Aorta (tissue), 5 donors: ENCODE measurements at regions not wholly inside any gene's neighbourhood (a gene's known extent, or its start where the extent isn't known, plus 50 kb on each side); places are given as distances from the start of the nearest gene placed in this dataset.

Source experiments
- ATAC-seq: fragments of 200-7000 bp; cut with Tn5 transposase; one replicate; pipeline ENCODE4 v1.9.1; 2022; ENCODE audit warnings: moderate library complexity; ENCODE audit not compliant: low FRiP score
- DNase-seq, 2 donors: peaks; one replicate each; pipeline ENCODE4 v3.0.0-alpha.2; 2020
- H3K27ac ChIP-seq, 2 donors: one replicate each; pipeline ENCODE4 v1.5.1; 2013; ENCODE audit warnings: low read length in 2 of 2, mild to moderate bottlenecking in 2 of 2, moderate library complexity in 2 of 2, control low read depth in 1 of 2, inconsistent platforms in 1 of 2, low read depth in 1 of 2
- H3K27me3 ChIP-seq, 2 donors: one replicate each; pipeline ENCODE4 v1.6.1; 2013; ENCODE audit warnings: control low read depth in 1 of 2, low read length in 1 of 2, mild to moderate bottlenecking in 1 of 2, moderate library complexity in 1 of 2; ENCODE audit not compliant: insufficient read depth in 2 of 2, control insufficient read depth in 1 of 2
- H3K36me3 ChIP-seq, 2 donors: one replicate each; pipeline ENCODE4 v1.6.1; 2013; ENCODE audit warnings: control low read depth in 1 of 2, low read length in 1 of 2, mild to moderate bottlenecking in 1 of 2; ENCODE audit not compliant: insufficient read depth in 2 of 2, control insufficient read depth in 1 of 2
- H3K4me1 ChIP-seq, 2 donors: one replicate each; pipeline ENCODE4 v1.6.1; 2013; ENCODE audit warnings: low read length in 2 of 2, control low read depth in 1 of 2, mild to moderate bottlenecking in 1 of 2, moderate library complexity in 1 of 2; ENCODE audit not compliant: insufficient read depth in 2 of 2, control insufficient read depth in 1 of 2
- H3K4me3 ChIP-seq, 2 donors: one replicate each; pipeline ENCODE4 v1.5.1; 2013; ENCODE audit warnings: low read length in 2 of 2, control low read depth in 1 of 2, mild to moderate bottlenecking in 1 of 2
- H3K9me3 ChIP-seq: one replicate; pipeline ENCODE4 v1.6.1; 2013; ENCODE audit warnings: mild to moderate bottlenecking, low read length; ENCODE audit not compliant: control insufficient read depth
- WGBS, 2 donors: extraction: QIAGEN DNeasy Blood & Tissue Kit; methylation state at CpG; one replicate each; pipeline ENCODE4 v1.1.7; 2013; 5-methylcytosine and 5-hydroxymethylcytosine counted together
- intact Hi-C, 2 donors: fragments of 100-400 bp; cut with DNase I; formaldehyde crosslinking; loops; one replicate each; pipeline versions ENCODE4 v1.14.2 to v1.15.0; 2022
- donor health status: healthy with polysubstance abuse.
- donor health status: Bipolar disorder and iron deficiency.
- donor health status: DM: no; HTN: no; CAD: no.
- donor health status: DM: no; HTN: no; CAD: no.
- donor health status: DM: yes; HTN: yes; CAD: no.

- H3K27me3 ChIP-seq = no peaks in the 10 kb centered on the region
- intact Hi-C loops = no loop called here
These were observed 1449.3 kb downstream of the SLITRK1 start for GRCh38 chr13:82432949-82433348.

GRCh38 chr13:82412749-82413148 lies 1469.5 kb downstream of the SLITRK1 start:
- DNase-seq (no peak), ATAC-seq (no peak)
- no peaks in the 10 kb centered on the region for H3K4me1 ChIP-seq
- no peak overlapping the region for H3K4me3 ChIP-seq
- intact Hi-C loops = no loop called here
- WGBS, 2 donors = 65 to 71% methylated on average over 5 of the region's 5 CpGs
- H3K9me3 ChIP-seq = no peaks in the 10 kb centered on the region
- no peaks in the 10 kb centered on the region for H3K36me3 ChIP-seq
- H3K27ac ChIP-seq = no peak overlapping the region
- no peaks in the 10 kb centered on the region for H3K27me3 ChIP-seq

More at GRCh38 chr13:82432949-82433348, 1449.3 kb downstream of the SLITRK1 start:
- Histone ChIP-seq H3K36me3 (no peaks in the 10 kb centered on the region), H3K4me1 (no peaks in the 10 kb centered on the region), H3K9me3 (no peaks in the 10 kb centered on the region), H3K4me3 (no peak overlapping the region), H3K27ac (no peak overlapping the region)
- DNase-seq (no peak), ATAC-seq (no peak)
- WGBS, 2 donors = 87 to 91% methylated on average over 2 of the region's 2 CpGs

GRCh38 chr13:82407321-82407720 lies 1475.0 kb downstream of the SLITRK1 start:
- Histone ChIP-seq H3K9me3 (no peaks in the 10 kb centered on the region), H3K27ac (no peak overlapping the region), H3K4me1 (no peaks in the 10 kb centered on the region), H3K36me3 (no peaks in the 10 kb centered on the region), H3K4me3 (no peak overlapping the region), H3K27me3 (no peaks in the 10 kb centered on the region)
- 93 to 96% methylated on average over 4 of the region's 4 CpGs for WGBS, 2 donors
- DNase-seq = no peak
- no peak for ATAC-seq
- intact Hi-C loops = no loop called here

GRCh38 chr13:82374719-82375118 lies 1507.6 kb downstream of the SLITRK1 start:
- Histone ChIP-seq H3K9me3 (no peaks in the 10 kb centered on the region), H3K4me1 (no peaks in the 10 kb centered on the region), H3K27ac (no peak overlapping the region), H3K36me3 (no peaks in the 10 kb centered on the region), H3K27me3 (no peaks in the 10 kb centered on the region), H3K4me3 (no peak overlapping the region)
- DNase-seq (no peak), ATAC-seq (no peak)
- intact Hi-C loops = no loop called here

- WGBS, 2 donors = 91 to 96% methylated on average over 1 of the region's 1 CpG
- ATAC-seq = no peak
These were observed 1512.0 kb downstream of the SLITRK1 start for GRCh38 chr13:82370316-82370715.

GRCh38 chr13:82364525-82364924 lies 1517.7 kb downstream of the SLITRK1 start:
- no peak for ATAC-seq
- no peak for DNase-seq

More at GRCh38 chr13:82370316-82370715, 1512.0 kb downstream of the SLITRK1 start:
- Histone ChIP-seq H3K4me1 (no peaks in the 10 kb centered on the region), H3K4me3 (no peak overlapping the region), H3K36me3 (no peaks in the 10 kb centered on the region), H3K27me3 (no peaks in the 10 kb centered on the region), H3K9me3 (no peaks in the 10 kb centered on the region), H3K27ac (no peak overlapping the region)
- no peak for DNase-seq
- intact Hi-C loops = no loop called here

GRCh38 chr13:82358284-82358683 lies 1524.0 kb downstream of the SLITRK1 start:
- Histone ChIP-seq H3K9me3 (no peaks in the 10 kb centered on the region), H3K27me3 (no peaks in the 10 kb centered on the region), H3K4me3 (no peak overlapping the region), H3K36me3 (no peaks in the 10 kb centered on the region), H3K4me1 (no peaks in the 10 kb centered on the region), H3K27ac (no peak overlapping the region)
- DNase-seq = no peak
- WGBS, 2 donors = 69 to 75% methylated on average over 1 of the region's 1 CpG
- no peak for ATAC-seq
- intact Hi-C loops = no loop called here

More at GRCh38 chr13:82364525-82364924, 1517.7 kb downstream of the SLITRK1 start:
- no peaks in the 10 kb centered on the region for H3K36me3 ChIP-seq
- intact Hi-C loops = no loop called here
- H3K27me3 ChIP-seq = no peaks in the 10 kb centered on the region
- no peaks in the 10 kb centered on the region for H3K4me1 ChIP-seq
- no peaks in the 10 kb centered on the region for H3K9me3 ChIP-seq
- H3K4me3 ChIP-seq = no peak overlapping the region
- no peak overlapping the region for H3K27ac ChIP-seq

GRCh38 chr13:82356667-82357410 lies 1525.4 kb downstream of the SLITRK1 start:
- intact Hi-C loops = no loop called here
- 48 to 55% methylated on average over 5 of the region's 5 CpGs for WGBS, 2 donors
- Histone ChIP-seq H3K27me3 (no peaks in the 10 kb centered on the region), H3K4me3 (no peak overlapping the region), H3K27ac (no peak overlapping the region), H3K9me3 (no peaks in the 10 kb centered on the region), H3K36me3 (no peaks in the 10 kb centered on the region), H3K4me1 (no peaks in the 10 kb centered on the region)
- ATAC-seq (no peak), DNase-seq (no peak)

- intact Hi-C loops = no loop called here
- WGBS, 2 donors = 77 to 83% methylated on average over 1 of the region's 1 CpG
- Histone ChIP-seq H3K36me3 (no peaks in the 10 kb centered on the region), H3K27ac (no peak overlapping the region), H3K4me1 (no peaks in the 10 kb centered on the region), H3K4me3 (no peak overlapping the region), H3K27me3 (no peaks in the 10 kb centered on the region), H3K9me3 (no peaks in the 10 kb centered on the region)
- DNase-seq = no peak
- no peak for ATAC-seq
These were observed 1537.4 kb downstream of the SLITRK1 start for GRCh38 chr13:82344867-82345266.
